ENCODE measurements at regions not wholly inside any gene's neighbourhood (a gene's known extent, or its start where the extent isn't known, plus 50 kb on each side); places are given as distances from the start of the nearest gene placed in this dataset.

DNA sequence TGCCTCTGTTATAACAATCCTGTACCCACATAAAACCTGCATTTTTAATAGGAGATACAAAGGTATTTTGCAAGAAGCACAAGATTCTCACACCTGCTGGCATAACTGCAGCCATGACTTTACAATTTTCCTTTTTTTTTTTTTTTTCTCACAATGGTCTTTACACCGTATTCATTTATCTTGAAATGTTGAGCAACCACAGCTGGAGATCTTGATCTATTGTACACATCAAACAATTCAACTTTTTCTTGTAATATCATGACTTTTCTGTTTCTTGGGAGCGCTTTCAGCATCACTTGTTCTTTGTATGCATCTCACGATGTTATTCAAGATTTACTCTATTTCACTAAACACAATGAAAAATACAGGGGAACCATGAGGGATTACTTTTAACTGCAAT is 651.4 kb downstream of the KCNT2 start:
- no peak for FAIRE-seq
- DNase-seq (ENCODE audit: insufficient read length, low spot score) = no peak
- TF ChIP-seq PAX5 (IDR thresholded peaks at IDR 0.05; ENCODE audit: insufficient read depth, low read length, severe bottlenecking) = no peak
- TF ChIP-seq TAF1 (IDR thresholded peaks at IDR 0.05; ENCODE audit: low read depth, low read length) = no peak
- TF ChIP-seq POU2F2 (IDR thresholded peaks at IDR 0.05; ENCODE audit: low read depth, low read length) = no peak
- TF ChIP-seq POLR2A (IDR thresholded peaks at IDR 0.05; ENCODE audit: low read depth, low read length) = no peak
- TF ChIP-seq SPI1 (IDR thresholded peaks at IDR 0.05; ENCODE audit: low read depth, low read length) = no peak

DNA sequence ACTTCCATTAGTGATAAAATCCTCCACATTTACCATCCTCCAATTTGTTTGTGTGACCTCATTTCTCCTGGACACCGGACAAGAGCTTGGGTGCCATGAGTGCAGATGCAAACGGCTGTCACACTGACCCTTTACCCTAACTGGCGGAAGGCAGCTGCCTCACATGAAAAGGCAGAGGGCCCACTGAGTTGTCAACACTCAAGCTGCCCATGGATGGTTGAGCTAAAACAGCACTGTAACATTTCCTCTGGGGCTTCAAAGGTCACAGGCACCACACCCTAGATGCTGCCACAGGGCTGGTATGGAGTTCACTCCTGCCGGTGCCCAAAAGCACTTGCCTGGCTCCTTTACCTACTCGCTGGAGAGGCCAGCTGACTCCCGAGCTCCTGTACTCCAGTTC is 653.4 kb downstream of the KCNT2 start:
- FAIRE-seq (no peak), DNase-seq (ENCODE audit: insufficient read length, low spot score) (no peak)
- TF ChIP-seq PAX5 (IDR thresholded peaks at IDR 0.05; ENCODE audit: insufficient read depth, low read length, severe bottlenecking) (no peak), POLR2A (IDR thresholded peaks at IDR 0.05; ENCODE audit: low read depth, low read length) (no peak), SPI1 (IDR thresholded peaks at IDR 0.05; ENCODE audit: low read depth, low read length) (no peak), POLR2AphosphoS5 (IDR thresholded peaks at IDR 0.05; ENCODE audit: low read depth, low read length) (no peak), POU2F2 (IDR thresholded peaks at IDR 0.05; ENCODE audit: low read depth, low read length) (no peak), TAF1 (IDR thresholded peaks at IDR 0.05; ENCODE audit: low read depth, low read length) (no peak)

DNA sequence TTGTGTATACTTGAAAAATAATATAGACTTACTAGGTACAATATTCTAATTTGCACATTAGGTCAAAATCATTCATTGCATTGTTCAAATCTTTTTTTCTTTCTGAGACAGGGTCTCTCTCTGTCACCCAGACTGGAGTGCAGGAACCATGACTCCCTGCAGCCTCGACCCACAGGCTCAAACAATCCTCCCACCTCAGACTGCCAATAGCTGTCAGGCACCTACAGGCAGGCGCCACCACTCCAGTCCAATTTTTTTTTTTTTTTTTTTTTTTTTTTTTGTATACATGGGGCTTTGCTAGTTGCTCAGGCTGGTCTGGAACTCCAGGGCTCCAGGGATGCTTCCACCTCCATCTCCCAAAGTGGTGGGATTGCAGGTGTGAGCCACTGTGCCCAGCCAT is 656.9 kb downstream of the KCNT2 start:
- FAIRE-seq (no peak), DNase-seq (ENCODE audit: insufficient read length, low spot score) (no peak)
- TF ChIP-seq POU2F2 (IDR thresholded peaks at IDR 0.05; ENCODE audit: low read depth, low read length) = no peak

DNA sequence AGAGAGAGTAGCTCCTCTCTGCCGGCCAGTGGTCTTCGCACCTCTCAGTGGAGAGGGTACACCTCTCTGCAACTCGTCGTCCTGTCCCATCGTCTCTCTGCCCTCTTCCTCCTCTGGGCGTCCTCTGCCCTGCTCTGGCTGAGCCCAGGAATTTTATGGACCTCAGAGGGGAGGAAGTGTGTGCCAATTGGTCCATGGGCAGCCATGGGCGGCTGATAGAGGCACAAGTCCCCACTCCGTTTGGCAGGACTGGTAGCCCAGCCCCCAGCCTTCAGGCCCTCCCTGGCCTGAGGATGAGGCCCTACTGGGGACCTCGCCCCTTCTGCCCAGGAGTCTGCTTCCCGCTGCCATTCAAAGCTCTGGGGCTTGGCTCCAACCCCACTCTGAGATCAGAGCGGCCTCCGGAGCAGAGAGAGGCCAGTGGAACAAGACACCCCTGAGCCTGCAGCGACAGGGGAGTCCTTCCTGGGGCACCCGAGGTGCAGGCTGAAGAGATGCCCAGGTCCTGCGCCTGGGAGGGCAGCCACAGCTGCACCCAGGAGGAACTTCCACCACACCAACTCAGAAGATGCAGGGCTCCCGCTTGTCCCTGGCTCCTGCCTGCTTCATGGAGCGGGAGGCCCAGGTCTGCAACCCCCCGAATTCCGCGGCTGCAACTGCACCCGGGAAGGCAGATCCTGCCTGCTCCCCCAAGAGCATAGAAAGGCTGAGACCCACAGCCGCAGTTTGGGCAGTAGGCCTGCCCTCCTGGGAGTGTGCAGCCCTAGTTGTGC is 659.9 kb downstream of the KCNT2 start:
- FAIRE-seq = no peak
- no peak for DNase-seq (ENCODE audit: insufficient read length, low spot score)
- TF ChIP-seq TAF1 (IDR thresholded peaks at IDR 0.05; ENCODE audit: low read depth, low read length) (no peak), SPI1 (IDR thresholded peaks at IDR 0.05; ENCODE audit: low read depth, low read length) (no peak), POU2F2 (IDR thresholded peaks at IDR 0.05; ENCODE audit: low read depth, low read length) (no peak)

DNA sequence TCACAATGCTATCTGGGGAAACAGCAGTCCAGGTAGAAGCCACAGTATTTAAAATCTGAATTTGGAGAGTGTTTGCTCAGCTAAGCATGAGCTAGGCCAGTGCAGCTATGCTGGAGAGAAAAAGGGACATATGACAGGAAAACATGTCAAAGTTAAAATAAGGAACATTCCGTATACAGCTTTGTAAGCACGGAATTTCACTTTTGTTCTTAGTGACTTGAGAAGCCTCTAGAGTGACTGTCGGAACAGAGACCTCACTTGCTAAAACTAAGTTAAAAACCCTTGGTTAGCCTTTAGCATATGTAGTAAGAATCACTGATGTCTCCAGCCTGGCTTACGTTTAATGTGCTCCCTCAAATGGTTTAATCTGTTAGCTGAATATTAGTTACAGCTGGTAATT is 661.7 kb downstream of the KCNT2 start:
- TF ChIP-seq TAF1 (IDR thresholded peaks at IDR 0.05; ENCODE audit: low read depth, low read length) (no peak), POLR2AphosphoS5 (IDR thresholded peaks at IDR 0.05; ENCODE audit: low read depth, low read length) (no peak), PAX5 (IDR thresholded peaks at IDR 0.05; ENCODE audit: insufficient read depth, low read length, severe bottlenecking) (no peak), SPI1 (IDR thresholded peaks at IDR 0.05; ENCODE audit: low read depth, low read length) (no peak), POLR2A (IDR thresholded peaks at IDR 0.05; ENCODE audit: low read depth, low read length) (no peak), POU2F2 (IDR thresholded peaks at IDR 0.05; ENCODE audit: low read depth, low read length) (no peak)
- no peak for FAIRE-seq

DNA sequence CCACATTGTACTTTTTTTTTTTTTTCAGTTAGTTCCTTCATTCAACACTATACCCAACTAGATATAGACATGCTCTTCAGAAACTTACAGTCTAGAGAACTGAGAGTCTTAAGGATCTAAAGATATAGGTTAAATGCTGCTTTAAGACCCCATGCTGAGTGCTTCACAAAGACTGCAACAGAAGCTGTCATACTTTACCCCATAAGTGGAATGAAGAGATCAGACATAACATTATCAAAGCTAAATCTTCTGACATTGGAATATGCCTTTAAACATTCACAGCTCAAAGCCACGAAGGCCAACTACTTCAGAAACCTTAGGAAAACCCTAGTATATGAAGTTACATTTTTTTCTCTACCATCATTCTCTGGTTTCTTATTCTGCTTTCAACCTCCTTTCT is 666.4 kb downstream of the KCNT2 start:
- TF ChIP-seq POU2F2 (IDR thresholded peaks at IDR 0.05; ENCODE audit: low read depth, low read length) (no peak), PAX5 (IDR thresholded peaks at IDR 0.05; ENCODE audit: insufficient read depth, low read length, severe bottlenecking) (no peak), POLR2AphosphoS5 (IDR thresholded peaks at IDR 0.05; ENCODE audit: low read depth, low read length) (no peak), POLR2A (IDR thresholded peaks at IDR 0.05; ENCODE audit: low read depth, low read length) (no peak), SPI1 (IDR thresholded peaks at IDR 0.05; ENCODE audit: low read depth, low read length) (no peak), TAF1 (IDR thresholded peaks at IDR 0.05; ENCODE audit: low read depth, low read length) (no peak)
- no peak for FAIRE-seq
- DNase-seq (ENCODE audit: insufficient read length, low spot score) = no peak

More for the DNA sequence above, 661.7 kb downstream of the KCNT2 start:
- no peak for DNase-seq (ENCODE audit: insufficient read length, low spot score)

DNA sequence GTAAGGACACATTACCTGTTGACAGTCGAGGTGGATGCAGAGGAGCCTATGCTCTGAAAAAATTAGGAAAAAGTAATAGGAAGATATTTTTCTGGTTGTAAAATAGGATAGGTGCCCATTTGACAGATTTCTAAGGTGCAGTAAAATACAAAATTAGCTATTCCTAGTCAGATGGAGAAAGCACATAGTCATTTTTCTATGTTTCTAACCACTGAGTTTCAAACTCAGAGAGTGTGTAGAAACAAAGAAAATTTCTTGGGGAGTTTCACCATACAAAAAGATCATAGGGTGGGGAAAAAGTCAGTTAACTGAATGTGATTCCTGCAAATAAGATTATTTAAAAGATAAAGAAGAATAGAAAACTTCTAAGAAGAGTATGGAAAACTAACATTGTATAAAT is 666.9 kb downstream of the KCNT2 start:
- TF ChIP-seq POU2F2 (IDR thresholded peaks at IDR 0.05; ENCODE audit: low read depth, low read length) (no peak), POLR2AphosphoS5 (IDR thresholded peaks at IDR 0.05; ENCODE audit: low read depth, low read length) (no peak), PAX5 (IDR thresholded peaks at IDR 0.05; ENCODE audit: insufficient read depth, low read length, severe bottlenecking) (no peak), POLR2A (IDR thresholded peaks at IDR 0.05; ENCODE audit: low read depth, low read length) (no peak), SPI1 (IDR thresholded peaks at IDR 0.05; ENCODE audit: low read depth, low read length) (no peak), TAF1 (IDR thresholded peaks at IDR 0.05; ENCODE audit: low read depth, low read length) (no peak)
- no peak for FAIRE-seq
- DNase-seq (ENCODE audit: insufficient read length, low spot score) = no peak

DNA sequence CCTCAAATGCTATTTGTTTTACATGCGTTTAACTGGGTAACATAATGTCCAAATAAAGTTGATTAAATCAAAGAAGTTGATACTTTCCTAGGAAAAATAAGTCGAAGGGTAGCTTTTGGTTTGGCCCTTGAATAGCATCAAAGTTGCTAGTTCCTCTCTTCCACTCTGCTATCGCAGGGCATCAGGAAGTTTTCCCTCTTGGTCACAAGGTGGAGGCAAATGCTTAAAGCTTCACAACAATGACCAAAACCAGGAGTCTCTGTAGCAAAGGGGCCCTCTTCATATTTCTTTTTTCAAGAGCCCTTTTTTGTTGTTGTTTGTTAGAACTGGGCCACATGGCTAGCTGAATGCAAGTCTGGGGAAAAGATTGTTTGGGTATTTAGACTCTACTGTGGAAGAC is 668.4 kb downstream of the KCNT2 start:
- no peak for TF ChIP-seq POLR2A (IDR thresholded peaks at IDR 0.05; ENCODE audit: low read depth, low read length)
- DNase-seq (ENCODE audit: insufficient read length, low spot score) (no peak), FAIRE-seq (no peak)

DNA sequence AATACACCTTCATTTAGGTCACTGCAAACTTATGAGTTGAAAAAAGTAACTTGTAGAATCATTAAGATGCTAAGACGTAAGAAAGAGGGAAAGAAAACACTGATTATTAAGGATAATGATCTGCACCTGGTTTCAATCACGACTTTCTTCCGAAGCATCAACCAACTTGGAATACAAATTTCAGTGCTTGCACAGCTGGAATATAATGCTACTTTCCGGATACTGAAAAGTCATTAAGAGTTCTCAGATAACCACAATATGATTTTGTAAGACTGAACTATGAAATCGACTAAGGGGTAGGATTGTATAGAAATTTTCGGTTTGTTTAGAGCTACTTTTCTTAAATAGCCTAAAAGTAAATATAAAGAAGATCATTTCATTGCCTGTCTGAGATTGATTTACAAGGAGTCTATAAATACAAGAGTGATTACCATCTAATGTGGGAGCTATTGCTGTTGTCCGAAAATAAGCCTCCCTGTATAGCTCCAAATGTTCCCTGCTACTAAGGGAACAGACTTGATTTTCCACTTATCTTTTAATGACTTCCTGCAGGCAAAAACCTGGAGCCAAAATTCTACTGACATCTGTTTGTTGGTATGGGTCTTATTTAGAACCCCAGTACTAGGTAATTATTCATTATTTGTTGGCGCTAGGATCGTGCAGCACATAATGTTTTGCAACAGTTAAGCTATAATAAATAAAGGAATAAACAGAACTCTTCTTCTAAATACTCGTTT is 673.3 kb downstream of the KCNT2 start:
- DNase-seq (ENCODE audit: insufficient read length, low spot score) (no peak), FAIRE-seq (no peak)
- no peak for TF ChIP-seq POLR2AphosphoS5 (IDR thresholded peaks at IDR 0.05; ENCODE audit: low read depth, low read length)
- TF ChIP-seq SPI1 (IDR thresholded peaks at IDR 0.05; ENCODE audit: low read depth, low read length) = no peak
- TF ChIP-seq PAX5 (IDR thresholded peaks at IDR 0.05; ENCODE audit: insufficient read depth, low read length, severe bottlenecking) = no peak
- no peak for TF ChIP-seq POU2F2 (IDR thresholded peaks at IDR 0.05; ENCODE audit: low read depth, low read length)
- no peak for TF ChIP-seq POLR2A (IDR thresholded peaks at IDR 0.05; ENCODE audit: low read depth, low read length)
- no peak for TF ChIP-seq TAF1 (IDR thresholded peaks at IDR 0.05; ENCODE audit: low read depth, low read length)

DNA sequence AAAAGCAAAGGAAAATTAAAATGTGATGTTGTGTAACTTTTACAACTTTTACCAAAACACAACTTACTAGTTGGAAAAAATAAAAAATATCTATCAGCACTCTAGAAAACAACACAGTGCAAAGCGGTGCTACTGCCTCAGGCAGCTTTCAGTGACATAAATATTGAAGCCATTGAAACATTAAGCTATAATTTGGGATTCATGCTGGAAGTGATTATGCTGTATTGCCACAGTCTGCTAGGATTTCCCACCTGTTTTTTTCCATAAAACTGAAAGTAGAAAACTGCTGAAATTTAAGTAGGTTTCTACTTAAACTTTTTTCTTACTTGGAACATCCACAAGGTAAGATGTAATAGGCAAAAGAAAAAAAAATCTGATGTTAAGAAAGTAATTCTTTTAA is 674.4 kb downstream of the KCNT2 start:
- DNase-seq (ENCODE audit: insufficient read length, low spot score) (no peak), FAIRE-seq (no peak)
- no peak for TF ChIP-seq POU2F2 (IDR thresholded peaks at IDR 0.05; ENCODE audit: low read depth, low read length)
